ENCODE measurements at regions not wholly inside any gene's neighbourhood (a gene's known extent, or its start where the extent isn't known, plus 50 kb on each side); places are given as distances from the start of the nearest gene placed in this dataset.

DNA sequence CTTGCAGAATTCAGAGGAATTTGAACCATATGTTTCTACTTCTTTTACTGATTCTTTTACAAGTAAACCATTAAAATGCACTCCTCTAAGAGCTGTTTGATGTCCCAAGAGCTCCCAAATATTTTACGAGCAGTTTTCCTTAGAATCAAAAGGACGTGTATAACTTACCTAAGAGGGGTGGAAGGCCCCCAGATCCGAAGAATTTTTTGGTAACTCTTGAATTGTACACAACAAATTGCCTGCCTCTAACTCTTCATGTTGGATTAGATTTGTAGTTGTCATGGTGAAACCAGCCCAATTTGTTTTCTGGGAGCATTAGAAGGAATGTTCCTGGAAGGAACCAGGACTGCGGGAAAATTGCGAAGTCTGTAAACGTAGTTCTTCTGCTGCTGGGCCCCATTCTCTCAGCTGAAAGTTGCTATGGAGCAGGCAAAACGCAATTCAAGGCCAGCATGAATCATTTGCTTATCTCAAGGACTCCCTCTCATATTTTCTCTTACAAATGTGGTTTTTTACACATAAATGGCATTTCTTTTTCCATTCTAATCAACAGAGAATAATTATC lies 124.8 kb upstream of the TMEM72 start:
- TF ChIP-seq, protein P1, sequence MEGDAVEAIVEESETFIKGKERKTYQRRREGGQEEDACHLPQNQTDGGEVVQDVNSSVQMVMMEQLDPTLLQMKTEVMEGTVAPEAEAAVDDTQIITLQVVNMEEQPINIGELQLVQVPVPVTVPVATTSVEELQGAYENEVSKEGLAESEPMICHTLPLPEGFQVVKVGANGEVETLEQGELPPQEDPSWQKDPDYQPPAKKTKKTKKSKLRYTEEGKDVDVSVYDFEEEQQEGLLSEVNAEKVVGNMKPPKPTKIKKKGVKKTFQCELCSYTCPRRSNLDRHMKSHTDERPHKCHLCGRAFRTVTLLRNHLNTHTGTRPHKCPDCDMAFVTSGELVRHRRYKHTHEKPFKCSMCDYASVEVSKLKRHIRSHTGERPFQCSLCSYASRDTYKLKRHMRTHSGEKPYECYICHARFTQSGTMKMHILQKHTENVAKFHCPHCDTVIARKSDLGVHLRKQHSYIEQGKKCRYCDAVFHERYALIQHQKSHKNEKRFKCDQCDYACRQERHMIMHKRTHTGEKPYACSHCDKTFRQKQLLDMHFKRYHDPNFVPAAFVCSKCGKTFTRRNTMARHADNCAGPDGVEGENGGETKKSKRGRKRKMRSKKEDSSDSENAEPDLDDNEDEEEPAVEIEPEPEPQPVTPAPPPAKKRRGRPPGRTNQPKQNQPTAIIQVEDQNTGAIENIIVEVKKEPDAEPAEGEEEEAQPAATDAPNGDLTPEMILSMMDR (conservative IDR thresholded peaks at IDR 0.05 in 1 of 2, IDR thresholded peaks at IDR 0.05 in 1 of 2; ENCODE audit: low read depth in 1 of 2, low read length in 2 of 2): no peak
- TF ChIP-seq EZH2 (IDR thresholded peaks at IDR 0.05; ENCODE audit: low read length, missing control alignments): no peak
